ENCODE measurements at regions not wholly inside any gene's neighbourhood (a gene's known extent, or its start where the extent isn't known, plus 50 kb on each side); places are given as distances from the start of the nearest gene placed in this dataset.

DNA sequence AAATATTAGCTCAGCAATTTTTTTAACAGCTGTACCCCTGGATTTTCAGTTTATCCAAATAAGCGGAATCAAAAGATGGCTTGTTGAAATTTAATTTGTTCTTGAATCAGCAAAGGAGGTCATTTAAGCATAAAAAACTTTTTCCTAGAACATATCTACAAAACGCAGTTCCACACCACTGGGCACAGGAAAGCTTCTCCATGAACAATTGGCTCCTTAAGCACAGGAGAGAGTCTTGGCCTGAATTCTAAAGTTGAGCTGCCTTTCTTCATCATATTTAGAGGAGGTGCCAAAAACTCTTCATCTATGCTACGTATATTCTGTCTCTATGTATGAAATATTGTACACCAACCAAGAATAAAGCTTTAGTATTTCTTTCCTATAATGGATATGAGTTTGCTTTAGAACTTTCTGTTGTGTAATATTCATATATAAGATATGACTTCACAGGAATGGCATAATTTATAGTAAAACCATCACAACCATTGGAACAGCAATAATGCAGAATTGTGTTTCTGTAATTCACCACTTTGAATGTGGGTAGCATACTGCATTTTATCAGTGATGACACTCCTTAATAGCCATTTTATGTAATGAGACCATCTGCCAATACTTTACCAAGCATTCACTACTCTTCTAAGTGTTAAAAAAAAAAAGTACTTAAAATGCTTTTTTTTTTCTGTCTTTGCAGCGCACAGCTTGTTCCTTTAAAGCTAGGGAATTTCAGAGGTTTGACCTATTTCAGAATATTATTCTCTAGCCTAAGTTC, 263.7 kb downstream of the SLITRK6 start:
- DNase-seq = no peak

DNA sequence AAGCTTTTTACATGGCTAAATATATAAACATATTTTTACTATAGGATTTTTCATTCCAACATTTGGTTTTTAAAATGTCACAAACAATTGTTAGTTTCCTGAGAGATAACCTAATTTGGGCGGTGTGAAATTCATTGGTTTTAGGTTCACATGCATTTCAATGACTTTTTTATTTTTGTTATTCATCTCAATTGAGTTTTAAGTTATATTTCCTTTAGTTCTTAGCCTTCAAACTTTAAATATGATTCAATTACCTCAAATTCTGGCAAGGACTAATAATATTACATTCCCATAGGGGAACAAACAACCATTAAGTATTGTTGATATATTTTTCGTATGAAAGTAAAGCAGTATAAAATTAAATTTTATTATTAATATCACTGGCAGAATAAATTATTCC, 265.3 kb downstream of the SLITRK6 start:
- DNase-seq = no peak

DNA sequence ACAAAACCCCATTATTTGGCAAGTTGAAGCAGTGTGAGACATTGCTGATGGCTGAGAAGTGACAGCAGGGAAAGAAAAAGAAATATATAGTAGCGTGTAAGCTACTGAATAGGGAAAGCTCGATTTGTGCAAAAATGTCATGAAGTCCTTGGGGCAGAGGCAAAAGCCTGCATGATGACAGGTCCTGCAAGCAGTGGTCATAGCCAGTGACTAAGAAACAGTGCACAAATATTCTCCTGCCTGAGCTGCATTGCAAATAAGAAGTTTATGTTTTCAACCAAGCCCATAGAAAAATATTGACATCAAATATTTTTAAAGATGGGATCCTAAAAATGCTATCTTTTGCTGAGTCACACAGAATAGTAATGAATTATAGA, 270.0 kb downstream of the SLITRK6 start:
- DNase-seq = no peak

DNA sequence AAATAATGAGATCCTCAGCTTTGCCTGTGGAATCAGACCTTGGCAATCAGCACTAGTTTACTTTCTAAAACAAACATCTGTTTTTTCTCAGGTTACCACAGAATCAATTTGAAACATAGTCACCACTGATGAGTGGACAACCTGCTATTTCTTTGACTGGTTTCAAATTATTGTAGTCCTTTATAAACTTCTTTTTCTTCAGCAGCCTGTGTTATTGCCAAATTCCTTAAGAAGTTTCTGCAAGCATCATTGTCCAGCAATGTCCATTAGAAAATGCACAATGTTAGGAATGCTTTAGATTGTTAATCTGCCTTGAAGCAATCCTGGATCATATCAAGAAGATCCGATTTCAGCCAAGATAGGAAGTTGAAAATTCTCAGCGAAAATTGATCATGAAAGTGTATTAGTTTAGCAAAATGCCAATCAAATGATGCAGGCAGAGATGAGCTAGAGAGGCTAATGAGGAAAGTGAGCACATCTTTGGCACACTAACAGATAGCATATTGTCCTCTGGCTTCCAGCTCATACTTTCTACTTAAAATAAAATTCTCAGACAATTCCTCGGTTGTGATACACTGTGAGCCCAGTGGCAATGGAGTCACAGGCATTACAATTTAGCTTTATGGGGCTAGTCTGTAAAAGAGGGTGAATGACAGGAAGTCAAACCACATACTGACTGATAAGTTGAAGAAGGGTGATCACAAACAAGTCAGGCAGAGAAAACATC, 270.6 kb downstream of the SLITRK6 start:
- no peak for DNase-seq

DNA sequence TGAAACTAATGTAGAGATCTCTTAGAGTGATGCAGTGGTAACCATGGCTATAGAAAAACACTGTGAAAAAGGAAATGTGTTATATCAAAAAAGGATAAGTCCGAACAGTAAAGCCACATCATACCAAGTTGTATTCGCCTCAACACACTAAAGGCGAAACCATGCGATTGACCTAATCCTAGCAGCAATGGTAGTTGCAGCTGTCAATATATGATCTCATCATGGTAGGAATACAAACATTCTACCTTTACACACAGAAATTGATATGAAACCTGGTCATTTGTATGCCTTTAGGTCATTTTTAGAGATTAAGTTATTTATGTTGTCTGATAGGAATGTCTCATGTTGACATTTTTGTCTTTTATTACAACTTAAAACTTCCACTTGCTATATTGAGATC, 271.9 kb downstream of the SLITRK6 start:
- no peak for DNase-seq

DNA sequence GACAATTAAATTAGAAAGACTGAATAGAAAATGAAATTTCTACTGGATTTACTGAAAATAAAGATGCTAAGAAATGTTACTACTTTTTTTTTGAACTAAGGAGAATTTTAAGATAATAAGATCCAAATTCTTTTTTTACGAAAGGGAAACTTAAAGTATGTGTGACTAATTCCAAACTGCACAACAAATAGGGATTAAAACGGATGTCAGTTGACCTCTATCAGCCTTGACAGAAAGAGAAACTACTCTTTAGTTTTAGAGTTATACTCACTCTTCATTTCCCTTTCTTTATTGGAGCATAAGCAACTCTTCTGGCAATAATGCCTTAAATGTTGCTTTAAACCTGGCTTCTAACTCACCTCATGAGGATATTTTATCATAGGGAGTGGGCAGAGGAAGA, 273.8 kb downstream of the SLITRK6 start:
- DNase-seq = no peak

DNA sequence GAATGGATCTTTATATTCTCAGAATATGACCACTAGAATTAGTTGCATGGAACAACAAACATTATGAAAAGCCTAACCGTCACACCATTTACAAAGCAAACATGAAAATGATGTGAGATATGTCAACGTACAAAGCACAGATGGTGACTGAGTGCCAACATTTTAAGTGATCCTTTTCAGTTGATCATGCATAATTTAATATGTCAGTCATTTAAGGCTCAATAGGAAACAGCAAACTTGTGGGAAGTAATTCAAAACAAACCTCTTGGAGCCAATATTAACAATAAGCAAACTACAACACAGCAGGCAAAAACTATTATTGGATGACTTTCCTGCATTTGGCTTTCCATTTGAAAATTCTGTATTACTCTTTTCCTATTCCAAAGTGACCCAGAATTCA, 277.6 kb downstream of the SLITRK6 start:
- DNase-seq = no peak

DNA sequence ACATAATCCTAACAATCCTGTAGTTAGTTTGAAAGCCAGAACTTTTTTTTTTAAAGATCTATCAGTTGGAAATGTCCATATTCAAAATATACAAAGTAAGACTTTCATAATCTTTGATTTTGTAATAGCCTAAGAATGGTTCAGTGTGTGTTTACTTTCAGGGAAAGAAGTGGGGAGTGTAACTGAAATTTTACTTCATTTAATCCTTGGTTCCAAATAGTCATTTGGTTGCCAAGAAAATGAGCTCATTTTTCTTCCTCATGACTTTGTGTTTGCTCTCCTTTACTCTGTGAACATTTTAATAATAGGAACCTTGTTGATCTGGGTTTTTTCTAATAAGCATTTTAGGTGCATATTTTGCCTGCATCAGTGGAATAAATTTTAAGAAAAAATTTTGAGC, 278.8 kb downstream of the SLITRK6 start:
- no peak for DNase-seq

DNA sequence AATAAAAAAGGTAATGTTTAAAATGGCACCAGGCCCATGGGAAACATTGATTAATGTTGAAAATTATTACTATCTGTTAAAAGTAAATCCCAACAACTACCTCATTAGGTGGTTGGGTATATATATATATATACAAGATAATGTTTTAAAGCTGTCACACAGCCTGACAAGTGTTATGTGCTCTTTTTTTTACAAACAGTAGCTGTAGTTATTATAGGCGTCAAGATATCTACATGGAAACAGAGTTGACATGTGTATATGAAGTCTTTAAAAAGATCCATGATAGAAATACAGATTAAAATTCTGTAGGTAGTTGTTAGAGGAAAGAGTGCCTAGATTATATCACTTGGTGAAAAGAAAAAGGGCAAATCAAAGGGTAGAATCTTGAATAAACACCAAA, 279.9 kb downstream of the SLITRK6 start:
- DNase-seq = no peak

DNA sequence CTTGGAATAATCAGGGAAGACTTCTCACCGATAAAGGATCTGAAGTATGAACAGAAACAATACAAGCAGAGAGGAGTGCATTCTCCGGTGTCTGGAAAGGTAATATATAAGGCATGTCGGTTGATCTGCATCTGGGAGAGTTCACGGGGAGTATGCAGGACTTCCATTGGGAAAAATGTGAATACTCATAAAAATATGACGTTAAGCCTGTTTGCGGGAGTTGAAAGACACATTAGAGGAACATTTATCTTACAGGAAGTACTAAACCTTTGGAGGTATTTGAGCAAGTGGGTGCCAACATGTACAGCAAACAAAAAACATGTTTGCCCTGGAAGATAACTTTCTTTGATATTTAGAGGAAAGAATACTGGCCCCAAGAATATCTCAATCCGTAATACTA, 286.8 kb downstream of the SLITRK6 start:
- DNase-seq = no peak

DNA sequence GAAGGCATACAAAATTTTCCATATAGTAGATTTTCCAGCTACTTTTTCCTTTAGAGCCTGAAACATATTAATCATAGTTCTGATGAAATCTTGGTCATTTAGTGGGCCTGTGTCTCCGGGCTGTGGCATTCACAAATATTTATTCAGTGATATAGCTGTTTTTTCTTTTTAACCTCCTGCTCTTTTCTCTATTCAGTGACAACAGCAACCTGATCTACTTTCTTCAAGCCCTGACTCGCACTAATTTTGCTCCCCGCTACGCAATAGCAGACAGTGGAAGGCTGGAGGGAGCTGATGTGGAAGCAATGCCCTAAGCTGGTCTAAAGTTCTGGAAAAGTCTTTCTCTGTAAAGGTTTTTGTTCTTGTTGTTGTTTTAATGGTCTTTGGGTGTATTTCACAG, 289.7 kb downstream of the SLITRK6 start:
- DNase-seq = no peak

DNA sequence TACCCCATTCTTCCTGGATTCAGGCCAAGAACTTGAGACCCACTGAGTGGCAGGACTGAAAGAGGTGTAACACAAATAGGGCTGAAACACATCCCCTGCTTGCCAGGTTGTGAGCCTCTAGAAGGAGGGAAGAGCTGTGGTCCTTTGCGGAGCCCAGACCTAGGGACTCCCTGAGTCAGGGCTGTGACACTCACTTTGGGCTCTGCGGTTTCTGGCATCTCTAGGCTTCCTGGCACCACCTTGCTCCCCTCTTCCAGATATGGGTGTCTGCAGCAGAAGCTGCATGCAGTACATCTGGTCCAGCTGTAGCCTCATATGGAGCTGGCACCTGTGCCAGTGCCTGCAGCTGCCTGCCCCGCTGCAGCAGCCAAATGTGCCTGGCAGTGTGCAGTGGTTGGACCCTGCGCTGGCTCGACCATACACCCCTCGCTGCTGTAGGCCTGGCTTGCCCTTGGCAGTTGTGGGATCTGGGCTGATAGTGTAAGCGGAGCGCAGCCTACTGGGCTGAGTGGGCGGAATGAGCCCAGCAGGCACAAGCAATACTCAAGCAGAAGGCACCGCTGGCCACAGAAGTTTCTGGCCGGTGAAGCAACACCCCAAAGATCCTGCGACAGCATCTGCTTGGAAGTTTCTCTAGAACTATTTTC, 290.4 kb downstream of the SLITRK6 start:
- no peak for DNase-seq

DNA sequence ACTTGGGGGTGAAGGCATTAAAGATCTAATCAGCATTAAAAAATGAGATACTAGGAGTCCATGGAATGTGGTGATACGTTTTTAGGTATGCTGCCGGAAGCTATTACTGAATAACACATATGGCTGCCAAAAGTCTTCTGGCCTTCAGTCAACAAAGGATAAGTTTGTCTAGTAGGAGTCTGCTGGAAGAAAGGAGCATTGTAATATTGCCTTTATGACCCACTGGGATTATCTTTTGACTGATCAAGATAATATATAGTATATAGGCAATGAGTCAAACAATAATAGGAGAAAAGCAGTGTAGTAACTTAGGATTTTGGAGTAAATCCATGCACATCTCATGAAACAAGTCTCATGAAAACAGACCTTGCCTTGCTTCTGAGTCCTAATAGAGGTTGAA, 295.4 kb downstream of the SLITRK6 start:
- DNase-seq = no peak

DNA sequence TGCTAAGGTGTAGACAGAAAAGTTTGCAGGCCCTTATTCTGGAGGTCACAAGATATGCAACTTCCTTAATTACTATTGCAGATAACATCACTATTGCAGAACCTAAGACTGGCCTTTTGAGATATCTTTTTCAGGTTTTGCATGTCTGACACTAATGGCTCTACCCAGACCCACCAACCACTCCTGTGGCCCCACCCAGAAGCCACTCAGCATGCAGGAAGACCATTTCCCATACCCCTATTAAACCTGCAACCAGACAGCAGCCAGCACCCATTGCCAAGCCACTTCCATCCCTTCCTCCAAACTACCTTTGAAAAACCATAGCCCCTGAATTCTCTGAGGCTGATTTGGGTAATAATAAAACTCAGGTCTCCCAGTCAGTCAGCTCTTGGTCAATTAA, 297.6 kb downstream of the SLITRK6 start:
- DNase-seq = no peak

DNA sequence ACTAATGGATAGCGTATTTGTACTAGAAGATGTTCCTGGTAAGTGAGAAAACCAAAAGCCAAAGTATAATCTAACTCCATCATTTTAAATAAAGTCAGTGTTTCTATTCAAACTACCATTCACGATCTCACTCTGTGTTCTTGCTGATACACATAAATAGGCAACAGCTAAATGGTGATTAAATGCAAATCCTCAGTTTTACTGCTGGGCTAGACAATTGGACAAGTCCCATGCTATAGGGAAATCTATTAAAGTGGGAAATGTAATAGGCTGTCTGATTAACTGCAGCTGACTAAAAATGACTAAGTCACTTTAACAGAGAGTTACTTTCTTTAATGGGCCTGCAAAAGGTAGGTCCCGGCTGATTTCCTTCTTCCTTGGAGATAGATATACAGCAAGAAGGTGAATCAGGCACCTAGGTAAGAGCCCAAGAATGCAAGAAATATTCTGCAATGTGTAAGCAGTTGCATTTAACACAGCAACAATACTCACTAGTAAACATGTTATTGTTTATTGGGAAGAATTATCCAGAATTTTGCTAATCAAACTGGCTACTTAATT, 298.4 kb downstream of the SLITRK6 start:
- DNase-seq = no peak

DNA sequence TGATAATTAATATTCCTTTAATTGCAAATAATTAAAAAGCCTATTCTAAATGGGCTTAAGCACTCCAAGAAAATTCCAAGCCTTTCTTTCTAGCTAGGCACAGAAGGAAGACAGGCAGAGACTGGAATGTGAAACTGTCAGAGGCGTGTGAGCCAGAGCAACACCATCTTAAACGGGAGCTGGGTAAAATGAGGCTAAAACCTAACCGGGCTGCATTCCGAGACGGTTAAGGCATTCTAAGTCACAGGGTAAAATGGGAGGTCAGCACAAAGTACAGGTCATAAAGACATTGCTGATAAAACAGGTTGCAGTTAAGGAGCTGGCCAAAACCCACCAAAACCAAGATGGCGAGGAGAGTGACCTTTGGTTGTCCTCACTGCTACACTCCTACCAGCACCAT, 300.4 kb downstream of the SLITRK6 start:
- no peak for DNase-seq

DNA sequence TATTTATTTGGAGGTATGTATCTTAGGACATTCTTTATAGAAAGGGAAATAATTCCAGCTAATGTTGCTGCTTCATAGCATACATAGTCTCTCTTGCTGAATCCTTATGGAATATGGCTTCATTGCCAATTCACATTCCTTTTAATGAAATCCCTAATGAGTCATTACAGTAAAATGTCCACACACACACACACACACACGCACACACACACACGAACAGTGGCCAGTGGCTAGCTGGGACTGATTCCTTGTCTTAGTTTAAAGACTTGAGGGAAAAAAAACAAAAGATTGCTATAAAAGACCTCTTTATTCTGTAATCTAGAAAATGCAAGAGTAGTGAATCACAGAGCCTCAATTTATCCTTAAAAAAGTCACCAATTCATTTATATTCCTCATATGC, 301.6 kb downstream of the SLITRK6 start:
- no peak for DNase-seq

DNA sequence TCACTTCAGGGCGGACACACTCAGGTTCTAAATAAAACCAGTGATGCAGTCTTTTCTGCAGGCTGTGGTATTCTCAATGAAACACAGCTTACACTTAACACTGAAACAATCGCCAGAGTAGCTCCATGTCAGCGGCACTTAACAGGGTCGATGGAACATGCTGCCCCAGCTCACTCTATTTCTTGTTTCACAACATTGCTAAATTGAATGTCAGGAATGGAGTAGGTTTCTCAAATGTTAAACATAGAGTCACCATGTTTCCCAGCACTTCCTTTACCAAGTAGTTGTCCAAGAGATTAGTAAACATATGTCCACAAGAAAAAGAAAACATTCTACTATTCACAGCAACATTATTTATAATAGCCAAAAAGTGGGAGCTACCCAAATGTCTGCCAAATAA, 306.9 kb downstream of the SLITRK6 start:
- no peak for DNase-seq

DNA sequence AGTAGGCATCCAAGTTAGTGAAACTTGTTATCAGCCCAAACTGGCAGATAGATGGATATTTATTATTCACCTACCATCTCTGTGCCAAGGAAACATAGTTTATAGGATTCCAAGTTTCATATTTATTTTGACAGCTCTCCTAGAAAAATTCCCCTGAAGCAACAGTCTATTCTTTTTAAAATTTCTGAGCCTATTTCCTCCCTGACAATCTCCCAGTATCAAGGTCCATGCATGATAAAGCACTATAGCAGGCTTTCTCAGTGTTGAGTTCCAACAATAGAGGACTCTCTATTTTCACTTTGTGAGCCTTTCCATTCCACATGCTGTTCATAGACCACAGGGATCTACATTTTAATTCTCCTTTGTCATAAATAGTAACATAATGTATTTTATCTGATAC, 312.6 kb downstream of the SLITRK6 start:
- DNase-seq = no peak

DNA sequence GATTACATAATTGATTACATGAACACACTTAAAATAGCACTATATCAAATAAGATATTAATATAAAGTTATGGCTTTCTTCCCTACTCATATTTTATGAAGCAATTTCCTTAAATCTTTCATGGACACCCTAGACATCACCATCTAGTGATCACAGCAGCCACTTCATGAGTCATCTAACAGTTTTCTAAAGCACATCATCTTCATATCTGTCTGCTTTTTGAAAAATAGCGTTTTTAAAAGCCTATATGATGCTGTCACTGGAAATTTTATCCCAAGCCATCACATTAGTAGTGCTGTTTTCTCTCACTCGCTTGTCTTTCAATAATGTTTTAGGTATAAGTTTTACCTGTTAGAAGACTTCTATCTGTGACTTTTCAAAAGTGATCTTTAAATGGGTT, 326.1 kb downstream of the SLITRK6 start:
- no peak for DNase-seq

DNA sequence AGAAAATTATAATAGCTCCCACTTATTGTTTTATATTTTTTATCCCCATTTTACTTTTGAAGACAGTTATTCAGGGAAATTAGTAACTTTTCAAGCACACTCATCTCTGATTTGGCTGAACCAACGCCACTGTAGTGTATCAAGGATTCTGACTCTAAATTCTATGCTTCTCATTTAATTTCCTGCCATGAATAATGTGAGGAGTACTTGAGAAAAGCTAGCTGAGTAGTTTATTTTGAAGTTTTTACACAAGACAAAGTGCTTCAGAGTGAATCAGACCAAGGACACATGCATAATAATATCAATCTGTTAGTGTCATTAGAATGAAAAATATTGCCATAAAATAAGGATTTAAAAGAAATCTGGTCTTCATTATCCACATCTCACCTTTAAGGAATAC, 329.9 kb downstream of the SLITRK6 start:
- no peak for DNase-seq

DNA sequence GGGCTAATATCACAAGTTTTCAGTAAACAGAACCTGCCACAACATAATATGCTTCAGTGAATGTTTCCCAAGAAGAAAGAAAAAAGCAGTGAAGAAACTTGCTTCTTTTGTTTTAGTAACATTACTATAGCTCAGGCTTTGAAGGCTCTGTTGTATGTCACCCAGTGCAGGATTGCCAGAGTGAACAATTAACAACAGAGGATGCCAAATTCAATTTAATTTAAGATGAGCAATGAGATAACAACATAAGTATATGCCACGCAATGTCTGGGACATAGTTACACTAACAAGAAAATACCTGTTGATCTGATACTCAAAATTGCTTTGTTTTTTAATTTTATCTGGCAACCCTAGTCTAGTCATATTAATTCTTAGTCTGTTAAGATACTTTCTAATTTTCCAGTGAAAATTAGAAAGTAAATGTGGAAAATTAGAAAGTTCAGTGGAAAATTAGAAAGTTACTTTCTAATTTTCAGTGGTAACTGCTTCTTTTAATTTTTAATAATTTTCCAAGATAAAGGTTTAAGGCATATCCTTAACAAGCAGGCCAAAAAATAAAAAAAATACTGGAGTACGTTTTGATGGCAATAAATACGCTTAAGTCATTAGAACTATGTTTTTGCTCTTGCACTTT, 336.3 kb downstream of the SLITRK6 start:
- no peak for DNase-seq

DNA sequence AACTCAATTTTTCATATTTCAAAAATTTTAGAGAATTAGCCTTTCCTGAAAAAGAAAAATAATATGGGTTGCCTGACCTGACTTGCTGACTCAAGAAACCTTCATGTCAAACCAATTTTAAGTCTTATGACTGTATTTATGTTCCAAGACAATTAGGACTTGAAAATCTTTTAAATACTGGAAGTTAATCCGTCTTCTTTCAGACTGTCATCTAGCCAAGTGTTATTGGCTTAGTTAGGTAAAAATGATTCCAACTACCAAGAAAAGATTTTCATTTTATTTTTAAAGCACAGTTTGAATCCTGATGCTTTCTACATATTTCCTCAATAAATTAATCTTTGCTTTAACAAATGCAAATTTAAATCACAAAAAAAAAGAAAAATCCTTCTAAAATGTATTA, 337.6 kb downstream of the SLITRK6 start:
- no peak for DNase-seq

DNA sequence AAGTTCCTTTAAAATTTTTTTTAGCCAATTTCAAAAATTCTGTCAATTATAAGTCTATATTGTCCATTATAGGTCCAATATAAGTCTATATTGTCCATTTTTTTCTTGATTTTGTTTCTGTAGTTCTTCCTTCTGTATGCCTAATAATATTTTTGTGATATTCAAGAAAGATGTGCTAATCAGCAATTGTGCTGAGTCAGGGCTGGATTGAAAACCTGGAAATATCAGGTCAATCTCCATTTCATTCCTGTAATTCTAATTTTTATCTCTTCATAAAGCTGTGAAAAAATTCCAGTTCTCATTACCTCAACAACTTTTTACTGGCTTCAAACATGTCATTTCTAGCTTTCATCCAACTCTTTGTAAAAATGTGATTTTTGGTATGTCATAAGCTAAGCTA, 353.7 kb downstream of the SLITRK6 start:
- no peak for DNase-seq
